C1 segment of cervical spinal cord (tissue), 14 donors: ENCODE measurements at regions not wholly inside any gene's neighbourhood (a gene's known extent, or its start where the extent isn't known, plus 50 kb on each side); places are given as distances from the start of the nearest gene placed in this dataset.
"Not testable (repeated sequence)": the region's sequence is repeated elsewhere in the genome, so short reads cannot be mapped to it uniquely, and the experiment has no call there.

ENCODE experiments used
- DNase-seq, 14 donors: peaks; one replicate each; lab custom pipeline; 2025; lab: John Stamatoyannopoulos, UW

DNA sequence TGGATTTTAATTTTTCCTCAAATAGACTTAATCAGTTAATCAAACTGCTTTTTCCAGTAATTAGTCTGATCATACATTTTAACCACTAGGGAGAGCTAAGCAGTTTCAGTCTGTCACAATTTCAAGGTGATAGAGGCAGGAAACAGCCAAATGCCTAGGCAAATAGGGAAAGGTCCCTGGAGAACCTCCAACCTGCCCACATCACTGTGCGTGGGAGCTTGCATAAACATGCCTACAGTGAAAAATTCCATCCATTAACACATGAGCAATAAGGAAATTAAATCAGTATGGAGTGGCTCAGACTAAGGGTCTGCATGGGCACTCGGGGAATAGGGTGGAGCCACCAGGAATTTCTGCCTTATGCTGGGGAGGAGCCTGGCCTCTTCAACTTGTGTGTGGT lies 74.6 kb downstream of the AASDHPPT start:
- no peak for DNase-seq

DNA sequence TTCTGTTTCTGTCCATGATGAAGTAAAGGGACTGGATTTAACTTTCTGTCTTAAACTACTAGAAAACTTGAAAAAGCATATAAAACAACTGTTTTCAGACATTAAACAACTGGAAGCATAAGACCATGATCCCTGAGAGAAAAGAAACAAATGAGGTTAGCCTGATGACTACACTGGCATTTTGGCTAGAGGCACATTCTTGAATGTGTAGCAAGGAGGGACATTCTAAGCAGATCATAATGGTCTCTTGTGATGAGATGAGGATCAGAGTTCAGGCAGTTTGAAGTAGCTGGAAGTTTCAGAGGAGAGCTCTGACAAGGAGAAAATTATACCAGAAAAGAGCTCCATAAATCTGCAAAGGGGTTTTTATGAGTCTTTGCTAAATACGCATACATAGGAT lies 75.4 kb downstream of the AASDHPPT start:
- DNase-seq = no peak

DNA sequence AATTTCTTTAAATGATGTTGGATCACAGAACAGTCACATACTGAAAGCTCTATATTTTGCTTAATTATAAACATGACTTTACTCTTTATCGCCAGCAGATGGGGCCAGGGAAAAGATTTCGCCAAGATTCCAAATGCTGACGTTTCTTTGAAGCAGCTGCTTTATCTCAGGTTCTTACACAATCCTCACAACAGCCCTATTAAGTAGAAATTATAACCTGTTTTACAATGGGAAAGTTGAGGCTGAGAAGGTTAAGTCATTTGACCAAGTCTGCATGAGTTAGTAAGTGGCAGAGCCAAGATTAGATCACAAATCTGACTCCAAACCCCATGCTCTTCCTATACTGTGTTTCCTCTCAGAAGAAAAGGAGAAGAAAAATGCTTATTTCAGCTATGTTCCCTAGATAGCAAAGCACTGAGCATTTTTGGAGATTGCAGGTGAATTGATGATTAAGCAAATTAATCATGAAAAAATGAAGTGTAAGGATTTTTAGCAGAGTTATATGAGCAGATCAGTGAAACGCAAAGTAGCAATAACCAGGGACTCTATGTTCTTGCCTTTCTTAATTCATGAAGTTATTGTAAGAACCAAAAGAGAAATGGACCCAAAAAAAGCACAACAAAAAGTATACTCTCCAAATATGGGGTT lies 79.0 kb downstream of the AASDHPPT start:
- DNase-seq = no peak

DNA sequence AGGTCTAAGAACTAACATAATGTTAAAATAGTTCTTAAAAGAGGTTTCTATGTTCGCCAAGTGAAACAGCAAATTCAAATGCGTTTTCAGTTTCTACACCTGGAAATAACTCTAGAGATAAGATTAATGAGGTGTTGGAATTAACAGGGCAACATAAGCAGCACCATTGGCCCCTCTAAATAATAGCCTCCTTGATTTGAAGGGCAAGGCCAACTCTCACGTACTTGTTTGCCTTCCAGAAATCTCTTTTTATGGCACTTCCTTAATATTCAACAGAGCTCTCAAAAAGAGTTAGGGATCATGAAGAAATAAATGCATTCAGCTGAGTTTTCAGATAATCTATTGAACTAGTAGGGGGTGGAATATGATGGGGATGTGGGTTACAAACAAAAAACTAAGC lies 80.9 kb downstream of the AASDHPPT start:
- no peak for DNase-seq

DNA sequence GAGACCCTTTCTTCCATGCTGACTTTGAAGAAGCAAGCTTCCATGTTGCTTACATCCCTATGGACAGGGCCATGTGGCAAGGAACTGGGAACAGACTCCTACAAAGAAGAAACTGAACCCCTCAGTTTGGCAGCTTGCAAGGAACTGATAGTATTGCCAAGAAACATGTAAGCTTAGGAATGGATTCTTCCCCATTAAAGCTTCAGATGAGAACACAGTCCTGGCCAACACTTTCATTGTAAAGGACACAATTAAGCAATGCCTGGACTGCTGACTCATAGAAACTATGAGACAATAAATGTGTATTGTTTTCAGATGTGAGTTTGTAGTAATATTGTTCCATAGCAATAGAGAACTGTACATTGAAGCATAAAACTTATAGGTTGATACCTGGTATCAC lies 82.4 kb downstream of the AASDHPPT start:
- no peak for DNase-seq

DNA sequence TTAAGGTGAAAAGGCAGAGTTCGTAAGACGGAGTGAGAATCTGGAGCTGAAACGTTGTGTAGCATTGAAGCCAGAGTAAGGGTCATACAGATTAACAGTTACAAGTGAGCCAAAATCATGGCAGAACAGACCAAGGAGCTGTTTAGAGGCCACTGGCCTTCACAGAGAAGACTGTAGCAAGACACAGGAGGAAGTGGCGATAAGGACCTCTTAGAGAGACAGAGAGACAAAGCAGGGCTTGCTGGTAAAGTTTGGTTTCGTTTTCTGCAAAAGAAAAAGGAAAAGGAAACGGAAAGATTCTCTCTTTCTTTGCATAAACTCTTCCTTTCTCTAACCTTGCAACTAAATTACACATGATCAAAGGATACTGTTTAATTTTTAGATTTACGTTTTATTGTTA lies 83.0 kb downstream of the AASDHPPT start:
- no peak for DNase-seq

DNA sequence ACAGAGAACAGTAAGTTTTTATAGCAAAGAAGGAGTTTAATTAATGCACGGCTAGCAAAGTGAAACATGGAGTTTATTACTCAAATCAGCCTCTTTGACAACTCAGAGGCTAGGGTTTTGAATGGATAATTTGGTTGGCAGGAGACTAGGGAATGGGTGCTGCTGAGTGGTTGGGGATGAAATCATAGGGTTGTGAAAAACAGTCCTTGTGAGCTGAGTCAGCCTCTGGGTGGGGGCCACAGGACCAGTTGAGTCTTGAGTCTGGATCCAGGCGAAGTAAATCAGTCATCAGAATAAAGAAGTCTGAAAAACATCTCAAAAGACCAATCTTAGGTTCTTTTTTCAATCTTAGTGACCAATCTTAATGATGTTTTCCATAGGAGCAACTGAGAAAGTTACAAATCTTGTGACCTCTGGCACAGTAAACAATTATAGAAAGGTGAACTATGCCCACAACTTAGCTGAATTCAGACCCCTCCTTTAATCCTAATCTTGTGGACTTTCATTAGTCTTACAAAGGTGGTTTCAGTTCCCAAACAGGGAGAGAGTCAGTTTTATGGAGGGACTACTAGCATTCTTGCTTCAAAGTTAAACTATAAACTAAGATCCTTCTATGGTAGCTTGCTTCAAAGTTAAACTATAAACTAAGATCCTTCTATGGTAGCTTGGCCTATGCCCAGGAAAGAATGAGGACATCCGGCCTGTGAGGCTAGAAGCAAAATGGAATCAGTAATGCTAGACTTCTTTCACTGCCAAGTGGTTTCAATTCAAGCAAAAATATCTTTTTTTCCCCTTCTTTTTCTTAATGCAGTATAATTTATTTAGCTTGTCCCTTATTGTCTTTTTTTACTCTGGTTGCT lies 84.5 kb downstream of the AASDHPPT start:
- DNase-seq = no peak

DNA sequence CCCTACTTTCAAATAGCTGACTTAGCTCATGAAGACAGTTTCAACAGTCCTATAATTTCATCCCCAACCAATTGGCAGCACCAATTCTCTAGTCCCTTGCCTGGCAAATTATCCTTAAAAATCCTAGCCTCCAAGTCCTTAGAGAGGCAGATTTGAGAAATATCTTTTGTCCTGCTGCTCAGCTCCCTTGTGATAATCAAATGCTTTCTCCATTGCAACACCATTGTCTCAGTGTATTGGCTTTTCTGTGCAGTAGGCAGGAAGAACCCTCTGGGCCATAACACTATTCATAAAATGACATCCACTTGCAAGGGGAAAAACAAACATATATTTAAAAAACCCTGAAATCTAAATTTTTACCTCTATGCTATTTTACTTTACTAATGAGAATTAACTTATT lies 89.6 kb downstream of the AASDHPPT start:
- no peak for DNase-seq

DNA sequence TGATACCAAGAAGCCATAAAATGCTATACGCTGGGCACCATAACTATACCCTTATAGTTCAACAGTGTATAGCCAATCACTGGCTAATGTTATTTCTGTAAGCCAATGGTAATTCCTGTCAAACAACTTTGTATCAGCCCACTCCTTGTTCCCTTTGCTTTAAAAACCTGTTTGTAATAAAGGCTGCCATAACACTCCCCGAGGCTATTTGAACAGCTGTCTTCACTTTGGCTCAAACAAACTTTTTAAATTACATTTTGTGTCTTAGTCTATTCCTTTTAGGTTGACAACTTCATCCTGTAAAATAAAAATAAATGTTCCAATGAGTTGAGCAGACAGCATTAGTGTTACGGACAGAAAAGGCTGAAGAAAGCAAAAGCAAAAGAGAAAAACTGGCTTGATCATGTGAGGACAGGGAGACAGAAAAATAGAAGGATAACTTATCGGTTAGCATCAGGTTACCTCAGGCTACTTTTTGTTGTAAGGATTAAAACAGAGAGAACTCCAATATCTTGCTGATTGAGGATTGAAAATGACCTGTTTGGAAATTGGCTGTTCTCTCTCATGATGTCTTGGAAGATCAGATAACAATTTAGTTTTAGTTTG lies 95.0 kb downstream of the AASDHPPT start:
- DNase-seq = no peak

DNA sequence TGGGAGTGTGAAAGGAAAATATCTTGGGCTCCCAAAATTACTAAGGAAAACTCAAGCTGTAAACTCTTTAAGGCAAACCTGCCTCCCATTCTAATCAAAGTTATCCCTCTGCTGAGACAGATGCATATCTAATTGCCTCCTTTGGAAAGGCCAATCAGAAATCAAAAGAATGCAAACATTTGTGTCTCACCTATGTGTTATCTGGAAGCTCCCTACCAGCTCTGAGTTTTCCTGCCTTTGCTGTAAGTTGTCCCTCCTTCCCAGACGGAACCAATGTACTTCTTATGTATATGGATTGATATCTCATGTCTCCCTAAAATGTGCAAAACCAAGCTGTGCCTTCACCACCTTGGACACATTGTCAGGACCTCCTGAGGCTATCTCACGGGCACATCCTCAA lies 95.8 kb downstream of the AASDHPPT start:
- DNase-seq = no peak

DNA sequence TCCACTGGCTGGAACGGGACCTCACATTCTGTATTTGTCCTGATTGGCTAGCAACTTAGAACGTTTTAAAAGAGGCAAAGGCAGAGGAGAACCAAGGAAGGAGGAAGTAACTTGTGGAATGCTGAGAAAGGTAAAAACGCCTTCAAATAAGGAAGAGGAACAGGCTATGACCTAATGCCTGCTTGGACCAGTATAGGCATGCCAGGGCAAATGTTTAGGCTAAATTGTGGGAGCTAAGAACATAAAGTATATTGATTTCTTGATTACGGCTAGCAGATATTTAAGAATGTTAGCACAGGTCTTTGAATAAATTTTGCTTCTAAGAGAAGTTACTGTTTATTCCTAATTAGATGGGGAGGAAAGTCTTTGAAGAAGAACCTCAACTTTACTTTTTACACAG lies 96.5 kb downstream of the AASDHPPT start:
- DNase-seq = not testable (repeated sequence)

DNA sequence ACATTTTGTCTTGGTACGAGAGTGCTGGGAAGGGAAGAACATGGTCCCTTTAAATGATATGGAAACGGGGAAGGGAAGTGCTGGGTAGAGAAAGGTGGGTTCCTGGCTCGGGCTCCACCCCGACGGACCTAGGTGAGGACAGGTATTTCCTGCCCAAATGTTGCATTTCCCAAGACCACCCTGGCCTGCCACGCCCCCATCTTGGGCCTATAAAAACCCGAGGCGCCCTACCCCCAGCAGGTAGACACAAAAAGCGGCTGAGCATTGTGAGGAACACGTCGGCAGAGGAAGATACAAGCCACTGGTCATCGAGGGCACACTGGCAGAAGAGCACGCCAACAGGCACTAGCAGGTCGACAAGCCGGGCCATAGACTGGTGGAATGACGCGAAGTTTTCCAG lies 99.4 kb downstream of the AASDHPPT start:
- DNase-seq = no peak

DNA sequence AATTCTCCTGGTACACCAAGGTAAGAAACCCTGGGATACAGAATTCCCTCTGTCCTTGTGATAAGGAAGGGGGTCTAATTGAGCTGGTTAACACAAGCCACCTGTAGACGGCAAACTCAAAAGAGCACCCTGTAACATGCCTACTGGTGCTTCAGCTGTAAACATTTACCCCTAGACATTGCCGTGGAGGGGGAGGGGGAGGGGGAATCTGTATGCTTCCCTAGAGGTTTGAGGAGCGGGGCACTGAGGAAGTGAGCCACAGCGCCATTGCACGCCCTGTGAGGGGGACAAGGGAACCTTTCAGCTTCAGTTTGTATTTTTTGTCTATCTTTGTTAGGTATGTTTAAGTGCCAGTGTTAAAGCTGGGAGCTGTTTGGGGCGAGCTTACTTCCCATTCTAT lies 99.8 kb downstream of the AASDHPPT start:
- no peak for DNase-seq

DNA sequence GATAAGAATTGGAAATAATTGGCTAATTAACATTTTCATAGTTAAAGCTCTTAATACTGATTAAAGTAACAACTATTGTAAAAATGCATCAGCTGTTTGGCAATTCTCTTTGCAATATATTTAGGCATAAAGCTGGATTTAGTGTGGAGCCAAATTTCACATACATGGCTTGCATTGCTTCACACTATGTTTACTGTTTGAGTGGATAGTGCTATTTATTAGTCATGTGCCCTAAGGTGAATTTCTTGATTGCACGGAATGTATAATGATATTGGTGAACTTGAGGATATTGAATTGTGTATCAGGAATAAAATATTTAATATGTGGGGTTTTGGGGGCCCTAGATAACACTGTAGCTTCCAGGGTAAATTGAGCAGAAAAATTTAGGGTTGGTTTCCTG lies 100.9 kb downstream of the AASDHPPT start:
- no peak for DNase-seq

DNA sequence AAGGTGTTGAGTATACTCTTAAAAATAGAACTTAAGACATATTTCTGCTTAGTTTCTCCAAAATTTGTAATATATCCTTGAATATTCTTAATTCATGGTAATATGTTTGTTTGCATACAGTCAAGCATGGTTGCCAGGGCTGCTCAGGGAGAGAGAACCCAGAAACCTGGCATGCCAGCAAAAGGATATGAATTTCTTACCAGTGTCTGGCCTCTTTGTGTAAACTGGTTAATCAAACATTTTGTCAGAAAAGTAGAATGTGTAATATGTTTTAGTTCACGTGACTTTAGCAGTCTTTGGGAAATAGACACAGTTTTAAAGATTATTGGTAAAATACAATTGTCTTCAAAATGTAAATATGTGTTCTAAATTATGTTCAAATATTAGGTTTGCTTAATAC lies 101.6 kb downstream of the AASDHPPT start:
- no peak for DNase-seq

DNA sequence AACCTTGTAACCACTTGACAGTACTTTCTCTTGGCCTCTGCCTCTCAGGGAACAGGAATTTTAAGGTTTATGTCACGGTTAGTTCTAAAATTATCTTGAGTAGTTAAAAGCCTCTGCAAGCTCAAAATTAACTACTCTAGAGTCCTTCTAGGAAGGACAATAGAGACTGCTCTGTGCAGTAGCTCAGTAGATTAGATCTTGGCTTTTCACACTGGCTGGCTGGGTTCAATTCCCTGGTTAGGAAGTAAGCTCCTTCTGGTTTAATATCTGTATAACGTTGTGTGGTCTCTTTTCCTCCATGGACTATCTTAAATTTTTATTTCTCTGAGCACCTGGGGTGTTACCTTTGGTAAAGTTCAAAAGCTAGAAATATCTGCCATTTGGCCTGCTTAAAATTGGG lies 109.2 kb downstream of the AASDHPPT start:
- DNase-seq = no peak

DNA sequence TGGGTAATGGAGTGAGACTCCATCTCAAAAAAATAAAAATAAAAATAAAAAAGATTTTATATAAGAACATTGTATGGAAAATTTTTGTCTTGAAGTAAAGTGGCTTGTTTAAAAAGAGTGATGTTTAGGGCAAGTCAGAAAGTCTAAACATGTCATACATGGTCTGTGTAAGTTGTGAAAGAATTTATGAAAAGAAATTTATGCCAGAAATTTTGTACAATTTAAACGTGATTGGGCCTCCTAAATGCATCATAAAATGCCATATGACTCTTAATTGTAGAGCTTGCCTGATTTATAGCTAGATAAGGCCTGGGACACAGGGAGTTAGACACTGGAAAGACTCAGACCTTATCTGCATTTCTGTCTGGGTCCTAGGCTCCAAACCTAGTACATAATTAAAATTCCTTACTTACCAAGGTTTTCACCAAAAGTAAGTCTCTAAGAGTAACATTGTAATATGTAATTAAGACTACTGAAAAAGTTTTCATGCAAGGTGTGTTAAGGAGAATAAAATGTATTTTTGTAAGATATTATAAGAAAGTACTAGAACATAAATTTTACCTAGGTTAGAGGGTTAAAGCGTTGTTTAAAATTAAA lies 110.5 kb downstream of the AASDHPPT start:
- no peak for DNase-seq

DNA sequence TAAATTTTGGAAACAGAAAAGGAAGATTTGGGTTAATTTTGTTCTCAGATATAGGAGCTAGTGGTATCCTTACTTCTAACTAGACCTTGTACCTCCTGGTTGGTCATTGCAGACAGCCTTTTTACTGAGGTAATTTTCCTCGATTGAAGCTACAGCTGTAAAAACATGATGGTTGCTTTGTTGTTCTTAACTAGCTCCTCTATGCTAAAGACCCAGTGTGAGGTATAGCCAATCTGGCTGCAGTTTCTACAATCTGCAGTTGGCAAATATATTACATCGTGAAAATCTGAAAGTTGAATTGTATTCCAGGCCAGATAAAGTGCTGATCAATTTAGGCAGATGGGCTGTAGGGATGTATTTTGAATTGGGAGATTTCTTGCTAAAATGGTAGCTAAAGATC lies 116.5 kb downstream of the AASDHPPT start:
- DNase-seq = no peak

DNA sequence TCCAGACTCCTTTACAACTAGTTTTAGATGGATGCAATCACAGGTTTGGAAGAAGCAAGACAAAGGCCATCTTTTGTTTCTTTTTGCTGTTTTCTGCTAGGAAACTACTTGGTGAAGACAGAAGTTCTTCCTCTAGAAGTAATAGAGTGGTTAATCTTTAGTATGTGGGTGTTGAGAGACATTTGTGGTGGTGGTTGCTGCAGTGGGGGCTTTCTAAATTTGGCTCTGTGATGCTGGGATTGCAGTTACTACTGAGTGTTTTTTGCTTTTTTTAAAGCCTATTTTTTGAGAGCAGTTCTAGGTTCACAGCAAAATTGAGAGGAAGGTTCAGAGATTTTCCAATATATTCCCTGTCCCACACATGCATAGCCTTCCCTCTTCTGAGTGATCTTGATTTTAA lies 120.0 kb downstream of the AASDHPPT start:
- no peak for DNase-seq

DNA sequence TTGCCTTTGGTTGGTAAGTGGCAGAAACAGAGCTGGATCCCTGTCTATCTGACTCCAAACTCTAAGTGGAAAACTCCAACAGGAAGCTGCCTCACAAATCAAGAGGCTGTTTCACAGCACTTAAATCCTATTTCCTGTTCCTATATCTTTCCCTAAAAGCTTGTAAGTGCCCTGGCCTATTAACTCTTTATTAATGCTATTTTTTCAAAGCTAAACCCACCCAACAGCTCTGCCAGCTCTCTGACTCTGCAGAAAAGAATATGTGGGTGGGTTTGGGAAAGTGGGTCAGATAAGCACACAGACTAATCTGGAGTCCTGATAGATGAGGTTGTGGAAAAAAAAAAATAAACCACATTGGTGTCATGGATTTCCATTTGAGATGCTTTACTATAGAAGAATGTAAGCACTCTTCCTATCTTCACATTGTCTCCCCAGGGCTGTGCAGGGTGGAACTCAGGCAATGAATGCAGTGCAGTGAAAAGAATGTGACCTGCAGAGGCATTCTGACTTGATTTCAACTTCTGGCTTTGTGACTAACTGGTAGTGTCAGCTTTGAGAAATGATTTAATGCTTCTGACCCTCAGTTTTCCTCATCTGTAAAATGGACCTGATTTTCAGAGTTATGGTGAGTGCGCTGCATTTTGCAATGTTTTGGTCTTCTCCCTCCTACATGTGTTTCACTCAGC lies 125.6 kb downstream of the AASDHPPT start:
- no peak for DNase-seq

DNA sequence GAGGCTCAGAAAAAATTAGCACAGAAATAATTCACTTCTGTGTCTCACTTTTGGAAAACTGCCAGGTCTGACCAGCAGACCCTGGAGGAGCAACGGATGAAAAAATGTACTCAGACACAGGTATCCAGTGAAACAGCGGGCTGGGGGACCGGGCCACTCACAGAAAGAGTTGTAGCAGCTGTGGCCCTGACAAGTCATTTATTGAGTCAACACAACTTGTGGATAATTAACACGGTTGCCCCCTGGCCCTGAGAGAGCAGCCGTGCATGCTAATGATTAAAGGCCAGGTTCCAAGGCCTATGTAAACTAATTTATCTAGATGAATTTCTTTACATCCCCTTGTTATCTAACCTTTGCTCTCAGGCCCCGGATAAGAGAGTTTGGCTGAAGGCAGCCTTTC lies 131.3 kb downstream of the AASDHPPT start:
- no peak for DNase-seq

DNA sequence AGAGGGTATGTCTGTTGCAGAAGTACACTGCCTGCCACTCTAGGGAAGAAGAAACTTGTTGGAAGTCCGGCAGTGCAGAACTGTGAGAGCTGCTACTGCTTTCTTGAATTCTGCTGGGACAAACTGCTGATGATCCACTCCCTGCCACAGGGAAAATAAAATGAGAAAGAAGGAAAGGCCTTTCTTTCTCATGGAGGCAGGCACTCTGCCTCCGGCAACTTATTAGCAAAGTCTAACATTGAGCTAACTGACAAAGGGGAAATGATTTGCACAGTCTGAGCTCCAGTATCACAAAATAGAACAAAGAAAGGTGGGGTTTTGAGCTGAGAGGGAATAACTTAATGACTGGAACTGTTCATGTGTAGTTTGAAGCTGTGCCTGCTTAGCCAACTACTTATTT lies 134.6 kb downstream of the AASDHPPT start:
- DNase-seq = no peak
